Mammary epithelial cell (primary cell): ENCODE measurements at regions not wholly inside any gene's neighbourhood (a gene's known extent, or its start where the extent isn't known, plus 50 kb on each side); places are given as distances from the start of the nearest gene placed in this dataset.
"Not testable (repeated sequence)": the region's sequence is repeated elsewhere in the genome, so short reads cannot be mapped to it uniquely, and the experiment has no call there.

Experiments used
- CTCF ChIP-seq, 2 donors: IDR thresholded peaks in 1 of 2; conservative IDR thresholded peaks in 1 of 2; 2 replicates each; pipeline ENCODE4 v1.5.1; 2011 to 2012; ENCODE audit warnings: inconsistent platforms in 2 of 2, low read length in 2 of 2, mild to moderate bottlenecking in 2 of 2, control low read depth in 1 of 2, low read depth in 1 of 2; ENCODE audit not compliant: insufficient read depth in 1 of 2; ENCODE audit errors: extremely low read depth in 1 of 2
- EZH2 ChIP-seq: IDR thresholded peaks from 2 replicates; pipeline ENCODE4 v1.6.1; 2012; ENCODE audit warnings: low read length, inconsistent platforms, borderline replicate concordance

- TF ChIP-seq CTCF (conservative IDR thresholded peaks at IDR 0.05 in 1 of 2, IDR thresholded peaks at IDR 0.05 in 1 of 2; ENCODE audit: extremely low read depth in 1 of 2, insufficient read depth in 1 of 2, low read depth in 1 of 2, low read length in 2 of 2); EZH2: not testable (repeated sequence)
These were observed 302.9 kb upstream of the PLGLB2 start for GRCh38 chr2:87444951-87445350.
